ENCODE measurements at regions not wholly inside any gene's neighbourhood (a gene's known extent, or its start where the extent isn't known, plus 50 kb on each side); places are given as distances from the start of the nearest gene placed in this dataset.

DNA sequence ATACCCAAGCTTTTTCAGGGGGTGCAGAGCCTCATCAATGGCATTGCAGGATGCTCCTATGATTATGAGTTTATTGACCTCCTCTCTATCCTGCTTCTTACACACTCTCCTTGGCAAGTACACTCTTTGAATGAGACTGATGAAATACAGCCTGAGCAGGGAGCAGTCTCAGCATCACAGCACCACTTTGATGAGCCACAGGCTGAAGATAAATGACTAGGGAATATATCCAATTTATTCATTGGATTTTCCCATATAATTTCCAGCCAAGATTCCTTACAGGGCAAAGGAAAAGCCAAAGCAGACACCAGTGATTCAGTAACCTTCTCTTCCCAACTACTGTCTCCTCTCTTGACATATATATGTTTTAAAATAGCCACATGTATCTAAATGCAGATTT lies 79.2 kb downstream of the CASP12 start (continued):
- TF ChIP-seq, protein P1, sequence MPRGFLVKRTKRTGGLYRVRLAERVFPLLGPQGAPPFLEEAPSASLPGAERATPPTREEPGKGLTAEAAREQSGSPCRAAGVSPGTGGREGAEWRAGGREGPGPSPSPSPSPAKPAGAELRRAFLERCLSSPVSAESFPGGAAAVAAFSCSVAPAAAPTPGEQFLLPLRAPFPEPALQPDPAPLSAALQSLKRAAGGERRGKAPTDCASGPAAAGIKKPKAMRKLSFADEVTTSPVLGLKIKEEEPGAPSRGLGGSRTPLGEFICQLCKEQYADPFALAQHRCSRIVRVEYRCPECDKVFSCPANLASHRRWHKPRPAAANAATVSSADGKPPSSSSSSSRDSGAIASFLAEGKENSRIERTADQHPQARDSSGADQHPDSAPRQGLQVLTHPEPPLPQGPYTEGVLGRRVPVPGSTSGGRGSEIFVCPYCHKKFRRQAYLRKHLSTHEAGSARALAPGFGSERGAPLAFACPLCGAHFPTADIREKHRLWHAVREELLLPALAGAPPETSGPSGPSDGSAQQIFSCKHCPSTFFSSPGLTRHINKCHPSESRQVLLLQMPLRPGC (tag by site-specific recombination; IDR thresholded peaks at IDR 0.05), result no peak
- TF ChIP-seq, protein P2, sequence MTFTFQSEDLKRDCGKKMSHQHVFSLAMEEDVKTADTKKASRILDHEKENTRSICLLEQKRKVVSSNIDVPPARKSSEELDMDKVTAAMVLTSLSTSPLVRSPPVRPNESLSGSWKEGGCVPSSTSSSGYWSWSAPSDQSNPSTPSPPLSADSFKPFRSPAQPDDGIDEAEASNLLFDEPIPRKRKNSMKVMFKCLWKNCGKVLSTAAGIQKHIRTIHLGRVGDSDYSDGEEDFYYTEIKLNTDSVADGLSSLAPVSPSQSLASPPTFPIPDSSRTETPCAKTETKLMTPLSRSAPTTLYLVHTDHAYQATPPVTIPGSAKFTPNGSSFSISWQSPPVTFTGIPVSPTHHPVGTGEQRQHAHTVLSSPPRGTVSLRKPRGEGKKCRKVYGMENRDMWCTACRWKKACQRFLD (tag by site-specific recombination; IDR thresholded peaks at IDR 0.05), result no peak
- no peak for TF ChIP-seq ZNF223 (tag by site-specific recombination; IDR thresholded peaks at IDR 0.05)

DNA sequence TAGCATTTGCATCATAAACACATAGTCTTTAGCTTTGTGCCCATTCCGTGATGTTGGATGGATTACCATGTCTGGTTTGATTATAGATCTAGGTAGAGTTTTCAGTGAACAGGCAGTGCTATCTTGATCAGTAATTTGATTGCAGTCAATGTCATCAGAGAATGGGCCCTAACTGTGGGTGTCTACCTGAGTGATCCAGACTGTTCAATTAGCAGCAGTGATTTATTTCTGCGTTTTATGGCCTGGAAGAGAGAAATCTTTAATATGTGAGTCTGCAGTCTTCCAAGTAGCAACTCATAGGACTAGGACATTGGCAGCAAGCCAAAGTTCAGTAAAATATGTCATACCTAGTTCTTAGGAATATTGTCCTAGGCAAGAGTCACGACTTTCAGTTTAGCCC lies 80.3 kb downstream of the CASP12 start:
- TF ChIP-seq ZNF23 (tag by site-specific recombination; IDR thresholded peaks at IDR 0.05; ENCODE audit: borderline replicate concordance) (no peak), ZNF37A (tag by site-specific recombination; IDR thresholded peaks at IDR 0.05) (no peak), RBAK (tag by site-specific recombination; IDR thresholded peaks at IDR 0.05) (no peak), ZNF610 (tag by site-specific recombination; IDR thresholded peaks at IDR 0.05; ENCODE audit: borderline replicate concordance) (no peak), YY1 (tag by site-specific recombination; IDR thresholded peaks at IDR 0.05) (no peak), ZNF10 (tag by site-specific recombination; IDR thresholded peaks at IDR 0.05) (no peak), ZNF629 (tag by site-specific recombination; IDR thresholded peaks at IDR 0.05) (no peak), HOXA7 (CRISPR knock-in tag; IDR thresholded peaks at IDR 0.05; ENCODE audit: borderline replicate concordance) (no peak), OVOL3 (tag by site-specific recombination; IDR thresholded peaks at IDR 0.05) (no peak), ZNF24 (tag by site-specific recombination; IDR thresholded peaks at IDR 0.05) (no peak), ZNF791 (tag by site-specific recombination; IDR thresholded peaks at IDR 0.05) (no peak), ZBTB8A (tag by site-specific recombination; IDR thresholded peaks at IDR 0.05) (no peak), YY2 (tag by site-specific recombination; IDR thresholded peaks at IDR 0.05) (no peak), ZFP69B (tag by site-specific recombination; IDR thresholded peaks at IDR 0.05) (no peak)
- TF ChIP-seq, protein P3, sequence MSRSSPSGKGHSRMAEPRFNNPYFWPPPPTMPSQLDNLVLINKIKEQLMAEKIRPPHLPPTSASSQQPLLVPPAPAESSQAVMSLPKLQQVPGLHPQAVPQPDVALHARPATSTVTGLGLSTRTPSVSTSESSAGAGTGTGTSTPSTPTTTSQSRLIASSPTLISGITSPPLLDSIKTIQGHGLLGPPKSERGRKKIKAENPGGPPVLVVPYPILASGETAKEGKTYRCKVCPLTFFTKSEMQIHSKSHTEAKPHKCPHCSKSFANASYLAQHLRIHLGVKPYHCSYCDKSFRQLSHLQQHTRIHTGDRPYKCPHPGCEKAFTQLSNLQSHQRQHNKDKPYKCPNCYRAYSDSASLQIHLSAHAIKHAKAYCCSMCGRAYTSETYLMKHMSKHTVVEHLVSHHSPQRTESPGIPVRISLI (tag by site-specific recombination; IDR thresholded peaks at IDR 0.05), result no peak
- TF ChIP-seq, protein P4, sequence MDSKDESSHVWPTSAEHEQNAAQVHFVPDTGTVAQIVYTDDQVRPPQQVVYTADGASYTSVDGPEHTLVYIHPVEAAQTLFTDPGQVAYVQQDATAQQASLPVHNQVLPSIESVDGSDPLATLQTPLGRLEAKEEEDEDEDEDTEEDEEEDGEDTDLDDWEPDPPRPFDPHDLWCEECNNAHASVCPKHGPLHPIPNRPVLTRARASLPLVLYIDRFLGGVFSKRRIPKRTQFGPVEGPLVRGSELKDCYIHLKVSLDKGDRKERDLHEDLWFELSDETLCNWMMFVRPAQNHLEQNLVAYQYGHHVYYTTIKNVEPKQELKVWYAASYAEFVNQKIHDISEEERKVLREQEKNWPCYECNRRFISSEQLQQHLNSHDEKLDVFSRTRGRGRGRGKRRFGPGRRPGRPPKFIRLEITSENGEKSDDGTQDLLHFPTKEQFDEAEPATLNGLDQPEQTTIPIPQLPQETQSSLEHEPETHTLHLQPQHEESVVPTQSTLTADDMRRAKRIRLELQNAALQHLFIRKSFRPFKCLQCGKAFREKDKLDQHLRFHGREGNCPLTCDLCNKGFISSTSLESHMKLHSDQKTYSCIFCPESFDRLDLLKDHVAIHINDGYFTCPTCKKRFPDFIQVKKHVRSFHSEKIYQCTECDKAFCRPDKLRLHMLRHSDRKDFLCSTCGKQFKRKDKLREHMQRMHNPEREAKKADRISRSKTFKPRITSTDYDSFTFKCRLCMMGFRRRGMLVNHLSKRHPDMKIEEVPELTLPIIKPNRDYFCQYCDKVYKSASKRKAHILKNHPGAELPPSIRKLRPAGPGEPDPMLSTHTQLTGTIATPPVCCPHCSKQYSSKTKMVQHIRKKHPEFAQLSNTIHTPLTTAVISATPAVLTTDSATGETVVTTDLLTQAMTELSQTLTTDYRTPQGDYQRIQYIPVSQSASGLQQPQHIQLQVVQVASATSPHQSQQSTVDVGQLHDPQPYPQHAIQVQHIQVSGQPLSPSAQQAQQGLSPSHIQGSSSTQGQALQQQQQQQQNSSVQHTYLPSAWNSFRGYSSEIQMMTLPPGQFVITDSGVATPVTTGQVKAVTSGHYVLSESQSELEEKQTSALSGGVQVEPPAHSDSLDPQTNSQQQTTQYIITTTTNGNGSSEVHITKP (tag by site-specific recombination; IDR thresholded peaks at IDR 0.05), result no peak
- TF ChIP-seq, protein P5, sequence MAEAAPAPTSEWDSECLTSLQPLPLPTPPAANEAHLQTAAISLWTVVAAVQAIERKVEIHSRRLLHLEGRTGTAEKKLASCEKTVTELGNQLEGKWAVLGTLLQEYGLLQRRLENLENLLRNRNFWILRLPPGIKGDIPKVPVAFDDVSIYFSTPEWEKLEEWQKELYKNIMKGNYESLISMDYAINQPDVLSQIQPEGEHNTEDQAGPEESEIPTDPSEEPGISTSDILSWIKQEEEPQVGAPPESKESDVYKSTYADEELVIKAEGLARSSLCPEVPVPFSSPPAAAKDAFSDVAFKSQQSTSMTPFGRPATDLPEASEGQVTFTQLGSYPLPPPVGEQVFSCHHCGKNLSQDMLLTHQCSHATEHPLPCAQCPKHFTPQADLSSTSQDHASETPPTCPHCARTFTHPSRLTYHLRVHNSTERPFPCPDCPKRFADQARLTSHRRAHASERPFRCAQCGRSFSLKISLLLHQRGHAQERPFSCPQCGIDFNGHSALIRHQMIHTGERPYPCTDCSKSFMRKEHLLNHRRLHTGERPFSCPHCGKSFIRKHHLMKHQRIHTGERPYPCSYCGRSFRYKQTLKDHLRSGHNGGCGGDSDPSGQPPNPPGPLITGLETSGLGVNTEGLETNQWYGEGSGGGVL (tag by site-specific recombination; IDR thresholded peaks at IDR 0.05), result no peak
- TF ChIP-seq, protein P6, sequence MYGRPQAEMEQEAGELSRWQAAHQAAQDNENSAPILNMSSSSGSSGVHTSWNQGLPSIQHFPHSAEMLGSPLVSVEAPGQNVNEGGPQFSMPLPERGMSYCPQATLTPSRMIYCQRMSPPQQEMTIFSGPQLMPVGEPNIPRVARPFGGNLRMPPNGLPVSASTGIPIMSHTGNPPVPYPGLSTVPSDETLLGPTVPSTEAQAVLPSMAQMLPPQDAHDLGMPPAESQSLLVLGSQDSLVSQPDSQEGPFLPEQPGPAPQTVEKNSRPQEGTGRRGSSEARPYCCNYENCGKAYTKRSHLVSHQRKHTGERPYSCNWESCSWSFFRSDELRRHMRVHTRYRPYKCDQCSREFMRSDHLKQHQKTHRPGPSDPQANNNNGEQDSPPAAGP (tag by site-specific recombination; IDR thresholded peaks at IDR 0.05), result no peak
- no peaks in the 10 kb centered on the region for H3K9me3 ChIP-seq (ENCODE audit: control insufficient read depth, insufficient read depth, low read depth, low read length)
- ChIA-PET CTCF (no interaction called here), POLR2A (no interaction called here)
- no peaks in the 10 kb centered on the region for H3K36me3 ChIP-seq (ENCODE audit: control insufficient read depth in 2 of 2, insufficient read depth in 1 of 2, low read length in 2 of 2)
- H3K27ac ChIP-seq (ENCODE audit: extremely low read depth, low read depth, low read length), result no peak overlapping the region
- H3K4me1 ChIP-seq (ENCODE audit: control insufficient read depth, insufficient read depth, low read length), result no peaks in the 10 kb centered on the region
- H3K4me3 ChIP-seq (ENCODE audit: low read depth, low read length), result no peak overlapping the region

Data from HEK293 (cell line).